HCT116 (cell line): ENCODE measurements at regions not wholly inside any gene's neighbourhood (a gene's known extent, or its start where the extent isn't known, plus 50 kb on each side); places are given as distances from the start of the nearest gene placed in this dataset.

Experiments
- ATAC-seq: fragments of 200-7000 bp; cut with Tn5 transposase; 2 replicates; pipeline ENCODE4 v1.9.1; 2020; ENCODE audit warnings: mild to moderate bottlenecking, moderate library complexity
- BruUV-seq: library from RNA; stranded (reverse); fragments of 400-500 nt; replicated peaks from 2 replicates; lab custom pipeline; 2021; lab: Mats Ljungman, UMichigan
- CTCF ChIA-PET: fragments of 300-600 bp; sonication (Branson Sonifier 250); formaldehyde crosslinking; loops from one replicate; lab custom pipeline; 2021; ENCODE audit warnings: antibody characterized with exemption; lab: Charles Lee
- POLR2A ChIA-PET: fragments of 300-600, 350-600 bp; sonication (Branson Sonifier 250); formaldehyde crosslinking; loops from one replicate; lab custom pipeline; 2021; ENCODE audit warnings: antibody characterized with exemption; lab: Charles Lee
- RAD21 ChIA-PET, 2 experiments: fragments of 300-600 bp; sonication (Branson Sonifier 250); formaldehyde crosslinking; loops; one replicate each; lab custom pipeline; 2023; ENCODE audit warnings: low total read pairs in 2 of 2; ENCODE audit not compliant: uncharacterized antibody in 2 of 2, unreplicated experiment in 2 of 2, low non-redundant PET in 1 of 2; lab: Charles Lee
- DNase-seq: peaks from one replicate; pipeline ENCODE4 v3.0.0-alpha.2; 2010; ENCODE audit warnings: low read depth, low spot score
- H2AFZ ChIP-seq: fragments of 200-600 bp; shearing (Covaris generic), sonication (generic); 2 replicates; pipeline ENCODE4 v1.6.1; 2017; ENCODE audit warnings: low read depth, mixed run types, mixed read lengths, antibody characterized with exemption, low read length; ENCODE audit not compliant: poor library complexity, severe bottlenecking
- H3K27ac ChIP-seq: 2 replicates; pipeline ENCODE4 v1.5.1; 2012; ENCODE audit warnings: low read depth, low read length
- H3K27me3 ChIP-seq: fragments of 200-600 bp; sonication (generic); 2 replicates; pipeline ENCODE4 v1.6.1; 2016; ENCODE audit warnings: mixed run types, low read length, mixed read lengths; ENCODE audit not compliant: insufficient read depth
- H3K36me3 ChIP-seq, 2 experiments: fragments of 200-500 bp in 1 of 2; fragments of 200-600 bp in 1 of 2; sonication (Bioruptor generic) in 1 of 2; sonication (generic) in 1 of 2; 2 replicates each; pipeline versions ENCODE4 v1.5.1 to v1.6.1; 2014 to 2016; ENCODE audit warnings: low read length in 2 of 2, inconsistent platforms in 1 of 2, mixed read lengths in 1 of 2, mixed run types in 1 of 2; ENCODE audit not compliant: insufficient read depth in 2 of 2, control insufficient read depth in 1 of 2
- H3K4me1 ChIP-seq, 2 experiments: fragments of 200-600 bp in 1 of 2; sonication (generic) in 1 of 2; 2 replicates each; pipeline versions ENCODE4 v1.5.1 to v1.6.1; 2012 to 2017; ENCODE audit warnings: low read length in 2 of 2, inconsistent platforms in 1 of 2, mild to moderate bottlenecking in 1 of 2, mixed read lengths in 1 of 2, mixed run types in 1 of 2, moderate library complexity in 1 of 2; ENCODE audit not compliant: insufficient read depth in 2 of 2, control insufficient read depth in 1 of 2
- H3K4me2 ChIP-seq: fragments of 200-600 bp; sonication (generic); 2 replicates; pipeline ENCODE4 v1.6.1; 2017; ENCODE audit warnings: mixed run types, low read length, mixed read lengths
- H3K4me3 ChIP-seq, 2 experiments: fragments of 200-600 bp in 1 of 2; sonication (generic) in 1 of 2; replicated peaks in 1 of 2; 2 replicates each; pipeline ENCODE4 v1.5.1; 2011 to 2016; ENCODE audit warnings: low read length in 2 of 2, control low read depth in 1 of 2, low read depth in 1 of 2, mild to moderate bottlenecking in 1 of 2, mixed read lengths in 1 of 2, mixed run types in 1 of 2
- H3K79me2 ChIP-seq: fragments of 200-600 bp; sonication (generic); 2 replicates; pipeline ENCODE4 v1.6.1; 2017; ENCODE audit warnings: mild to moderate bottlenecking, mixed run types, low read length, moderate library complexity, mixed read lengths; ENCODE audit not compliant: insufficient read depth
- H3K9ac ChIP-seq: fragments of 200-600 bp; sonication (generic); 2 replicates; pipeline ENCODE4 v1.6.1; 2016; ENCODE audit warnings: low read length, mixed read lengths
- H3K9me2 ChIP-seq: fragments of 200-600 bp; sonication (generic), shearing (Covaris generic); 2 replicates; pipeline ENCODE4 v1.6.1; 2017; ENCODE audit warnings: mixed run types, mild to moderate bottlenecking, moderate library complexity; ENCODE audit not compliant: insufficient read depth
- H3K9me3 ChIP-seq, 2 experiments: fragments of 200-500 bp in 1 of 2; fragments of 200-600 bp in 1 of 2; sonication (Bioruptor generic) in 1 of 2; sonication (generic) in 1 of 2; 2 replicates each; pipeline ENCODE4 v1.6.1; 2014 to 2017; ENCODE audit warnings: low read length in 2 of 2, mixed read lengths in 2 of 2, inconsistent platforms in 1 of 2, low read depth in 1 of 2, mild to moderate bottlenecking in 1 of 2, mixed run types in 1 of 2, moderate library complexity in 1 of 2; ENCODE audit not compliant: control insufficient read depth in 1 of 2, insufficient read depth in 1 of 2
- H4K20me1 ChIP-seq: fragments of 200-600 bp; sonication (generic), shearing (Covaris generic); 2 replicates; pipeline ENCODE4 v1.6.1; 2017; ENCODE audit warnings: mixed run types, mild to moderate bottlenecking, moderate library complexity; ENCODE audit not compliant: insufficient read depth
- ATF3 ChIP-seq: IDR thresholded peaks from 2 replicates; pipeline ENCODE4 v1.6.1; 2012
- CBX3 ChIP-seq: IDR thresholded peaks from 2 replicates; pipeline ENCODE4 v1.6.1; 2012; ENCODE audit warnings: low read depth
- CEBPB ChIP-seq: IDR thresholded peaks from 2 replicates; pipeline ENCODE4 v1.6.1; 2012; ENCODE audit warnings: low read depth
- ELF1 ChIP-seq: IDR thresholded peaks from 2 replicates; pipeline ENCODE4 v1.6.1; 2012; ENCODE audit warnings: low read depth, borderline replicate concordance
- FOSL1 ChIP-seq: IDR thresholded peaks from 2 replicates; pipeline ENCODE4 v1.6.1; 2012; ENCODE audit warnings: low read depth
- REST ChIP-seq: IDR thresholded peaks from 2 replicates; pipeline ENCODE4 v1.6.1; 2012; ENCODE audit warnings: low read depth
- SIN3A ChIP-seq: IDR thresholded peaks from 2 replicates; pipeline ENCODE4 v1.6.1; 2012; ENCODE audit warnings: low read depth
- SP1 ChIP-seq: IDR thresholded peaks from 2 replicates; pipeline ENCODE4 v1.6.1; 2012; ENCODE audit warnings: low read depth
- SRF ChIP-seq: IDR thresholded peaks from 2 replicates; pipeline ENCODE4 v1.6.1; 2012; ENCODE audit warnings: low read depth
- YY1 ChIP-seq: IDR thresholded peaks from 2 replicates; pipeline ENCODE4 v1.6.1; 2011; ENCODE audit warnings: low read length, low read depth, moderate library complexity, mild to moderate bottlenecking; ENCODE audit not compliant: insufficient replicate concordance; ENCODE audit errors: extremely low read depth
- ZFX ChIP-seq: fragments of 450-650 bp; IDR thresholded peaks from 2 replicates; pipeline ENCODE4 v1.6.1; 2017
- ZNF274 ChIP-seq: fragments of 200-500 bp; sonication (Bioruptor generic); IDR thresholded peaks from 2 replicates; pipeline ENCODE4 v1.6.1; 2014; ENCODE audit warnings: mild to moderate bottlenecking, low read depth, low read length, inconsistent platforms
- intact Hi-C: fragments of 100-400 bp; cut with micrococcal nuclease; formaldehyde crosslinking; loops from 2 replicates; pipeline ENCODE4 v1.10.0; 2022

DNA sequence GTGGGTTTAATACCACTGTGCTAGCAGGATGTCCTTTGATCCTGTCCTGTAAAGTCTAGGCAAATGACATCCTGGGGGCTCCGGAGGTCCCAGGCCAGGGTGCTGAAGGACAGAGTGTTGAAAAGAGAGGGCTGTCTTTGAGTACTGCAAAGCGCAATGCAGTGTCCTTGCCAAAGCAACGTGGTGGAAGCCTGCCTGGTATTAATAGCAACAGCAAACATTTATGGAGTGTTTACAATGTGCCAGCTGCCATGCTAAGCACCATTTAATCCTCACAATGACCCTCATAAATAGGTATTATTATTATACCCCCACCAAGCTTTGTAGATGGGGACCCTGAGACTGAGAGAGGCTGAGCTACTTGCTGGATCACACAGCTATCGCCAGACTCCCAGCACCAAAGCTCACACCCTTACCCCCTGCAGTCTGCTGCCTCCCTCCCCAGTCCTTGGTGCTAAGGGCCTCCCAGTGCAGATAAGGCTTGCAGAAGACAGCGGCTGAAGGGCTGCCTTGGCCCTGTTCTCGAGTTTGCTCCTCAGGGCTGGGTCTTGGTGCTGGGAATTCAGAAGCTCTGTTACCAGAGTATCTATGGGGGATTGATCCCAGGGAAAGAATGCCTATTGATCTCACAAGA lies 427.7 kb downstream of the FUT8 start:
- H3K36me3 ChIP-seq, result no peaks in the 10 kb centered on the region
- no TSS peak for BruUV-seq
- RAD21 ChIA-PET, result no interaction called here
- H3K9ac ChIP-seq, result no peak overlapping the region
- no peaks in the 10 kb centered on the region for H4K20me1 ChIP-seq
- intact Hi-C loops, result no loop called here
- H3K4me2 ChIP-seq, result no peak overlapping the region
- no peaks in the 10 kb centered on the region for H3K27me3 ChIP-seq
- no peaks in the 10 kb centered on the region for H3K9me2 ChIP-seq
- CTCF ChIA-PET, result interaction anchor here (1.2 kb wide), 1 partner anchor 16 kb away, joined by 3 read pairs; no protein-coding TSS in a partner anchor
- POLR2A ChIA-PET, result no interaction called here
- H3K4me3 ChIP-seq, result no peak overlapping the region
- H3K79me2 ChIP-seq, result no peaks in the 10 kb centered on the region
- no peaks in the 10 kb centered on the region for H3K4me1 ChIP-seq
- H2AFZ ChIP-seq, result no peak overlapping the region
- no peak for ATAC-seq
- no peak for TF ChIP-seq CBX3
- no peak for TF ChIP-seq REST
- TF ChIP-seq FOSL1, result no peak
- no peak for DNase-seq
- no peaks in the 10 kb centered on the region for H3K9me3 ChIP-seq
- H3K27ac ChIP-seq, result no peak overlapping the region

DNA sequence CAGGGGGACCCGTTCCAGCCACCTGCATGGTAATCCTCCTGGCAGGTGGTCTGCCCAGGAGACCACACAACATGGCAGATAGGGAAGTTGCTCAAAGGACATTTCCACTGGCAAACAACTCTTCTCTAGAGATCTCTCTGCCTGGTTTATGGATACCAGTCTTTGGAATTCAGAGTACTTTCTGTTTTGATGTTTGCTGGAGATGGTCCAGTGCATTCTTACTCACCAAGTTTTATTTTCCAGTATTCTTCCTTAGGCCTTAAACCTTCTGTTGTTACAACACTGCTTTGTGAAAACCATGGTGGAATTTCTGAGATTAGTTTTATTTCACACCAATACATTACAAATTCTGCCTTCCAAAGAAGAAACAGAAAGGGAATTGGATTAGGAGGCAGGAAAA lies 428.3 kb downstream of the FUT8 start:
- Histone ChIP-seq H4K20me1 (no peaks in the 10 kb centered on the region), H3K9ac (no peak overlapping the region), H3K36me3 (no peaks in the 10 kb centered on the region), H3K9me2 (no peaks in the 10 kb centered on the region), H2AFZ (no peak overlapping the region), H3K4me1 (no peaks in the 10 kb centered on the region), H3K4me3 (no peak overlapping the region), H3K4me2 (no peak overlapping the region), H3K9me3 (no peaks in the 10 kb centered on the region), H3K27me3 (no peaks in the 10 kb centered on the region), H3K27ac (no peak overlapping the region), H3K79me2 (no peaks in the 10 kb centered on the region)
- intact Hi-C loops, result no loop called here
- no TSS peak for BruUV-seq
- POLR2A ChIA-PET, result no interaction called here
- TF ChIP-seq ZNF274 (no peak), YY1 (no peak), SIN3A (no peak), REST (no peak), ATF3 (no peak), ZFX (no peak), CEBPB (no peak), SP1 (no peak), ELF1 (no peak), FOSL1 (no peak), SRF (no peak)
- DNase-seq, result no peak
- RAD21 ChIA-PET, result no interaction called here
- ATAC-seq, result no peak
- CTCF ChIA-PET, result interaction anchor here (1.2 kb wide), 1 partner anchor 16 kb away, joined by 3 read pairs; no protein-coding TSS in a partner anchor
